PC-9 (cell line): ENCODE measurements at regions not wholly inside any gene's neighbourhood (a gene's known extent, or its start where the extent isn't known, plus 50 kb on each side); places are given as distances from the start of the nearest gene placed in this dataset.

ENCODE experiments used
- CTCF ChIP-seq: fragments of 200-600 bp; sonication (generic); conservative IDR thresholded peaks from 2 replicates; pipeline ENCODE4 v1.6.1; 2017; ENCODE audit warnings: mixed run types, antibody characterized with exemption, mild to moderate bottlenecking, moderate library complexity
- EZH2 ChIP-seq: fragments of 200-600 bp; sonication (generic); IDR thresholded peaks from 2 replicates; pipeline ENCODE4 v1.8.0; 2017; ENCODE audit warnings: antibody characterized with exemption, low read depth

- TF ChIP-seq CTCF (no peak), EZH2 (no peak)
Measured at GRCh38 chr11:25441421-25441820, 890.5 kb upstream of the ANO3 start.
